A549 (cell line): ENCODE measurements at regions not wholly inside any gene's neighbourhood (a gene's known extent, or its start where the extent isn't known, plus 50 kb on each side); places are given as distances from the start of the nearest gene placed in this dataset.

Source experiments
- CTCF ChIP-seq: fragments of >200 bp; sonication (Bioruptor Twin); formaldehyde crosslinking; IDR thresholded peaks from 3 replicates; pipeline ENCODE4 v1.5.1; 2016
- MAZ ChIP-seq: fragments of 150-350 bp; IDR thresholded peaks from 2 replicates; pipeline ENCODE4 v1.6.1; 2014; ENCODE audit warnings: antibody characterized with exemption, low read depth, low read length, borderline replicate concordance
- POLR2A ChIP-seq: IDR thresholded peaks from 2 replicates; pipeline ENCODE4 v1.6.1; 2012; ENCODE audit warnings: mild to moderate bottlenecking, low read length
- POLR2AphosphoS2 ChIP-seq: conservative IDR thresholded peaks from 2 replicates; pipeline ENCODE4 v1.6.1; 2012; ENCODE audit warnings: low read length, improper control_type of control experiment, inconsistent platforms
- RFX5 ChIP-seq: fragments of 450-650 bp; IDR thresholded peaks from 2 replicates; pipeline ENCODE4 v1.7.1; 2014; ENCODE audit warnings: antibody characterized with exemption, mild to moderate bottlenecking, moderate library complexity
- TF ChIP-seq, protein P1 (sequence below): IDR thresholded peaks from 2 replicates; pipeline ENCODE4 v1.6.1; 2012

GRCh38 chr1:58089898-58090534 is 456.5 kb downstream of the OMA1 start:
- no peak for TF ChIP-seq RFX5
- TF ChIP-seq, protein P1, sequence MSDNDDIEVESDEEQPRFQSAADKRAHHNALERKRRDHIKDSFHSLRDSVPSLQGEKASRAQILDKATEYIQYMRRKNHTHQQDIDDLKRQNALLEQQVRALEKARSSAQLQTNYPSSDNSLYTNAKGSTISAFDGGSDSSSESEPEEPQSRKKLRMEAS = no peak
- TF ChIP-seq MAZ = no peak
- no peak for TF ChIP-seq CTCF
- no peak for TF ChIP-seq POLR2A
- no peak for TF ChIP-seq POLR2AphosphoS2
